ENCODE measurements at regions not wholly inside any gene's neighbourhood (a gene's known extent, or its start where the extent isn't known, plus 50 kb on each side); places are given as distances from the start of the nearest gene placed in this dataset.

DNA sequence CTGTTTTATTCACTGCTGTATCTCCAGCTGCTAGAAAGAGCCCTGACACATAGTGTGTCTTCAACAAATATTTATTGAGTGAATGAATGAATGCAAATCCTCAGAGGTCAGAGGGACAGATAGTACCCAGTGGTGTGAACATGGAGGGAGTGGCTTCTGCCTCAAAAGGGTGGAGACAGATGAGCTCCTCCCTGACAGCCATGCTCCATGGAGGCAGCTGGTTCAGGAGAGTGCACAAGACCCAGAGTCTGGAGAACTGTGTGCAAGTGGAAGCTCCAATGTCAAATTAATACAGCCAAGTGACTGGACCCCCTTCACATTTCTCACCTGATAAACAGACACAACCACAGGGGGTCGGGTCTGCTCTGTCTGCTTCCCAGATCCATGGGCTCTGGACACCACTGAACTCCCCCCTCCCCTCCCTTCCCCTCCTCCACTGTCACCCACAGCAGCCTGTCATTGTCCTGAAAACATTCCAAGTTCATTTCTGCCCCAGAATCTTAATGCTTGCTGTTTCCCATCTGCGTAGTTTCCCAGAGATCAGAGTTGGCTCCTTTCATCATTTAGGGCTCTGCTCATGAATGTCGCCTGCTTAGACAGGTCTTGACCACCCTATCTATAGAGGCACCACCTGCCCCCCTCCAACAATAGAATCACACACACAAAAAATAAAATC is 312.9 kb upstream of the PODXL start:
- no peaks in the 10 kb centered on the region for H3K79me2 ChIP-seq (ENCODE audit: control insufficient read depth, insufficient read depth, low read length)
- no peak overlapping the region for H3K9ac ChIP-seq (replicated peaks; ENCODE audit: extremely low read depth, insufficient read depth, low read length)
- CTCF ChIA-PET, result interaction anchor here (0.8 to 1.7 kb wide), 3 partner anchors 11 to 449 kb away, joined by 3 to 15 read pairs (median 3); no protein-coding TSS in a partner anchor
- no peaks in the 10 kb centered on the region for H3K9me1 ChIP-seq (replicated peaks; ENCODE audit: control insufficient read depth, extremely low read depth, insufficient read depth, low read length)
- no peak overlapping the region for H3K27ac ChIP-seq (ENCODE audit: insufficient read depth, low read depth, low read length)
- peaks cover 6 to 10% of the 10 kb centered on the region in 2 experiments for H3K27me3 ChIP-seq (ENCODE audit: control insufficient read depth in 2 of 2, insufficient read depth in 2 of 2, low read length in 2 of 2)
- TF ChIP-seq MYC (IDR thresholded peaks at IDR 0.05; ENCODE audit: low read depth, low read length), result no peak
- no peak for TF ChIP-seq POLR2AphosphoS5 (IDR thresholded peaks at IDR 0.05; ENCODE audit: insufficient read depth, low read depth, low read length)
- TF ChIP-seq, protein P1, sequence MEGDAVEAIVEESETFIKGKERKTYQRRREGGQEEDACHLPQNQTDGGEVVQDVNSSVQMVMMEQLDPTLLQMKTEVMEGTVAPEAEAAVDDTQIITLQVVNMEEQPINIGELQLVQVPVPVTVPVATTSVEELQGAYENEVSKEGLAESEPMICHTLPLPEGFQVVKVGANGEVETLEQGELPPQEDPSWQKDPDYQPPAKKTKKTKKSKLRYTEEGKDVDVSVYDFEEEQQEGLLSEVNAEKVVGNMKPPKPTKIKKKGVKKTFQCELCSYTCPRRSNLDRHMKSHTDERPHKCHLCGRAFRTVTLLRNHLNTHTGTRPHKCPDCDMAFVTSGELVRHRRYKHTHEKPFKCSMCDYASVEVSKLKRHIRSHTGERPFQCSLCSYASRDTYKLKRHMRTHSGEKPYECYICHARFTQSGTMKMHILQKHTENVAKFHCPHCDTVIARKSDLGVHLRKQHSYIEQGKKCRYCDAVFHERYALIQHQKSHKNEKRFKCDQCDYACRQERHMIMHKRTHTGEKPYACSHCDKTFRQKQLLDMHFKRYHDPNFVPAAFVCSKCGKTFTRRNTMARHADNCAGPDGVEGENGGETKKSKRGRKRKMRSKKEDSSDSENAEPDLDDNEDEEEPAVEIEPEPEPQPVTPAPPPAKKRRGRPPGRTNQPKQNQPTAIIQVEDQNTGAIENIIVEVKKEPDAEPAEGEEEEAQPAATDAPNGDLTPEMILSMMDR (IDR thresholded peaks at IDR 0.05; ENCODE audit: extremely low read depth in 1 of 2, insufficient read depth in 1 of 2, low read depth in 1 of 2, low read length in 2 of 2), result no peak
- no peak for TF ChIP-seq FOS (IDR thresholded peaks at IDR 0.05; ENCODE audit: borderline replicate concordance, insufficient read depth, low read length)
- no peak for TF ChIP-seq JUN (IDR thresholded peaks at IDR 0.05; ENCODE audit: borderline replicate concordance, insufficient read depth, insufficient read length, low read depth)
- TF ChIP-seq, protein P2, sequence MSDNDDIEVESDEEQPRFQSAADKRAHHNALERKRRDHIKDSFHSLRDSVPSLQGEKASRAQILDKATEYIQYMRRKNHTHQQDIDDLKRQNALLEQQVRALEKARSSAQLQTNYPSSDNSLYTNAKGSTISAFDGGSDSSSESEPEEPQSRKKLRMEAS (IDR thresholded peaks at IDR 0.05; ENCODE audit: insufficient read depth, insufficient read length), result no peak
- TF ChIP-seq GATA2 (IDR thresholded peaks at IDR 0.05; ENCODE audit: insufficient read depth, insufficient read length, low read depth, low read length), result no peak
- no peak for TF ChIP-seq EZH2 (IDR thresholded peaks at IDR 0.05; ENCODE audit: borderline replicate concordance, low read depth, low read length, severe bottlenecking)
- no peak for TF ChIP-seq POLR2A (IDR thresholded peaks at IDR 0.05; ENCODE audit: low read depth, low read length)
- FAIRE-seq, result no peak
- BruUV-seq (replicated peaks), result no TSS peak
- no peak overlapping the region for H3K4me3 ChIP-seq (replicated peaks in 1 of 3; ENCODE audit: insufficient read depth in 1 of 3, low read depth in 1 of 3, low read length in 3 of 3)
- H3K9me3 ChIP-seq (replicated peaks; ENCODE audit: control insufficient read depth, insufficient read depth, low read length), result no peaks in the 10 kb centered on the region
- dilution Hi-C loops (cut with MboI; ENCODE audit: extremely low pct_ligation_motif_present, low sequenced_read_pairs) (no loop called here), intact Hi-C loops (cut with micrococcal nuclease) (no loop called here)
- no peaks in the 10 kb centered on the region for H4K20me1 ChIP-seq (replicated peaks; ENCODE audit: control insufficient read depth, extremely low read depth, insufficient read depth, low read length)
- DNase-seq (ENCODE audit: low read depth, low spot score), result no peak
- no peak overlapping the region for H2AFZ ChIP-seq (ENCODE audit: low read depth, low read length)
- H3K36me3 ChIP-seq (ENCODE audit: control insufficient read depth in 2 of 2, extremely low read depth in 1 of 2, insufficient read depth in 2 of 2, low read length in 2 of 2), result no peaks in the 10 kb centered on the region
- no peaks in the 10 kb centered on the region for H3K4me1 ChIP-seq (ENCODE audit: control insufficient read depth, extremely low read depth, insufficient read depth, low read length)
- no peak overlapping the region for H3K4me2 ChIP-seq (ENCODE audit: insufficient read depth, low read length)
- POLR2A ChIA-PET, result no interaction called here
